GM21529 (cell line): ENCODE measurements at regions not wholly inside any gene's neighbourhood (a gene's known extent, or its start where the extent isn't known, plus 50 kb on each side); places are given as distances from the start of the nearest gene placed in this dataset.
"Not testable (repeated sequence)": the region's sequence is repeated elsewhere in the genome, so short reads cannot be mapped to it uniquely, and the experiment has no call there.

Experiments used
- ATAC-seq: cut with Tn5 transposase; IDR thresholded peaks from one replicate; pipeline ENCODE4 v1.9.1; 2021; ENCODE audit not compliant: unreplicated experiment

GRCh38 chr5:13640270-13640669 is 304.2 kb downstream of the DNAH5 start:
- ATAC-seq: no peak

GRCh38 chr5:13632676-13633075 is 311.8 kb downstream of the DNAH5 start:
- no peak for ATAC-seq

GRCh38 chr5:13629218-13629617 is 315.3 kb downstream of the DNAH5 start:
- ATAC-seq: no peak

GRCh38 chr5:13627673-13628454 is 316.6 kb downstream of the DNAH5 start:
- no peak for ATAC-seq

- no peak for ATAC-seq
These were observed 318.8 kb downstream of the DNAH5 start for GRCh38 chr5:13625616-13626198.

GRCh38 chr5:13624283-13625074 is 320.0 kb downstream of the DNAH5 start:
- ATAC-seq: no peak

GRCh38 chr5:13613621-13614020 is 330.9 kb downstream of the DNAH5 start:
- ATAC-seq: no peak

GRCh38 chr5:13611604-13612003 is 332.9 kb downstream of the DNAH5 start:
- ATAC-seq: no peak

GRCh38 chr5:13609504-13609903 is 335.0 kb downstream of the DNAH5 start:
- ATAC-seq: no peak

GRCh38 chr5:13606051-13606450 is 338.4 kb downstream of the DNAH5 start:
- no peak for ATAC-seq

GRCh38 chr5:13601112-13601511 is 343.4 kb downstream of the DNAH5 start:
- ATAC-seq: no peak

GRCh38 chr5:13595978-13596377 is 348.5 kb downstream of the DNAH5 start:
- ATAC-seq: no peak

GRCh38 chr5:13591621-13592020 is 352.9 kb downstream of the DNAH5 start:
- ATAC-seq: no peak

GRCh38 chr5:13585324-13585723 is 359.2 kb downstream of the DNAH5 start:
- ATAC-seq: no peak

GRCh38 chr5:13581914-13582313 is 362.6 kb downstream of the DNAH5 start:
- ATAC-seq: no peak

GRCh38 chr5:13581132-13581531 is 363.4 kb downstream of the DNAH5 start:
- no peak for ATAC-seq

- no peak for ATAC-seq
These were observed 364.4 kb downstream of the DNAH5 start for GRCh38 chr5:13580058-13580457.

GRCh38 chr5:13579091-13579490 is 365.4 kb downstream of the DNAH5 start:
- ATAC-seq: not testable (repeated sequence)

- not testable (repeated sequence) for ATAC-seq
These were observed 366.0 kb downstream of the DNAH5 start for GRCh38 chr5:13578311-13579039.

- no peak for ATAC-seq
These were observed 369.9 kb downstream of the DNAH5 start for GRCh38 chr5:13574574-13574973.

- ATAC-seq: no peak
These were observed 372.3 kb downstream of the DNAH5 start for GRCh38 chr5:13572163-13572562.
